IMR-90 (cell line): ENCODE measurements at regions not wholly inside any gene's neighbourhood (a gene's known extent, or its start where the extent isn't known, plus 50 kb on each side); places are given as distances from the start of the nearest gene placed in this dataset.

Experiments used
- ATAC-seq: fragments of 200-7000 bp; cut with Tn5 transposase; 2 replicates; pipeline ENCODE4 v1.9.1; 2020; ENCODE audit warnings: low read depth, mild to moderate bottlenecking, moderate library complexity
- BruUV-seq: library from RNA; stranded (reverse); fragments of 400-500 nt; replicated peaks from 2 replicates; lab custom pipeline; 2021; lab: Mats Ljungman, UMichigan
- CTCF ChIA-PET: fragments of 300-600 bp; formaldehyde crosslinking; extraction: SDS; loops from one replicate; lab custom pipeline; 2021; ENCODE audit warnings: antibody characterized with exemption; lab: Yijun Ruan, JAX
- POLR2A ChIA-PET: fragments of 300-600 bp; sonication (Branson Sonifier 250); formaldehyde crosslinking; loops from one replicate; lab custom pipeline; 2022; ENCODE audit warnings: antibody characterized with exemption; ENCODE audit not compliant: unreplicated experiment; lab: Charles Lee
- DNase-seq: peaks from one replicate; pipeline ENCODE4 v3.0.0; 2013
- H2AFZ ChIP-seq: replicated peaks from 2 replicates; pipeline ENCODE3; 2013; ENCODE audit warnings: low read length, mild to moderate bottlenecking; ENCODE audit not compliant: poor library complexity
- H2AK5ac ChIP-seq: 2 replicates; pipeline ENCODE4 v1.6.1; 2013; ENCODE audit warnings: low read depth, low read length, inconsistent platforms
- H2AK9ac ChIP-seq: replicated peaks from 2 replicates; pipeline ENCODE3; 2013; ENCODE audit warnings: mild to moderate bottlenecking, low read depth, low read length, moderate library complexity; ENCODE audit not compliant: poor library complexity
- H2BK120ac ChIP-seq: 2 replicates; pipeline ENCODE4 v1.6.1; 2013; ENCODE audit warnings: low read depth, low read length, inconsistent platforms
- H2BK15ac ChIP-seq: 3 replicates; pipeline ENCODE4 v1.6.1; 2013; ENCODE audit warnings: low read depth, low read length, inconsistent platforms
- H2BK20ac ChIP-seq: 2 replicates; pipeline ENCODE4 v1.6.1; 2013; ENCODE audit warnings: low read depth, mild to moderate bottlenecking, inconsistent platforms, low read length, moderate library complexity
- H2BK5ac ChIP-seq: 2 replicates; pipeline ENCODE4 v1.6.1; 2013; ENCODE audit warnings: mild to moderate bottlenecking, low read depth, low read length, inconsistent platforms; ENCODE audit not compliant: poor library complexity, severe bottlenecking
- H3K14ac ChIP-seq: replicated peaks from 2 replicates; pipeline ENCODE4 v1.6.1; 2013; ENCODE audit warnings: low read depth, low read length, inconsistent platforms
- H3K18ac ChIP-seq: 2 replicates; pipeline ENCODE4 v1.6.1; 2013; ENCODE audit warnings: low read depth, low read length, control low read depth
- H3K23ac ChIP-seq: 2 replicates; pipeline ENCODE4 v1.6.1; 2013; ENCODE audit warnings: low read depth, low read length, inconsistent platforms
- H3K27ac ChIP-seq: 2 replicates; pipeline ENCODE4 v1.5.1; 2013; ENCODE audit warnings: mild to moderate bottlenecking, control low read depth, low read length; ENCODE audit not compliant: insufficient read depth
- H3K27me3 ChIP-seq: 2 replicates; pipeline ENCODE4 v1.6.1; 2013; ENCODE audit warnings: low read length; ENCODE audit not compliant: control insufficient read depth, insufficient read depth
- H3K36me3 ChIP-seq: 2 replicates; pipeline ENCODE4 v1.6.1; 2013; ENCODE audit warnings: low read length, mixed read lengths; ENCODE audit not compliant: control insufficient read depth, insufficient read depth
- H3K4ac ChIP-seq: 2 replicates; pipeline ENCODE4 v1.6.1; 2013; ENCODE audit warnings: low read depth, low read length, inconsistent platforms
- H3K4me1 ChIP-seq: 2 replicates; pipeline ENCODE4 v1.6.1; 2013; ENCODE audit warnings: low read length, mixed read lengths; ENCODE audit not compliant: control insufficient read depth, insufficient read depth
- H3K4me2 ChIP-seq: 2 replicates; pipeline ENCODE4 v1.6.1; 2013; ENCODE audit warnings: low read depth, mild to moderate bottlenecking, control low read depth, low read length, moderate library complexity
- H3K4me3 ChIP-seq: 2 replicates; pipeline ENCODE4 v1.5.1; 2013; ENCODE audit warnings: low read depth, mild to moderate bottlenecking, control low read depth, low read length, moderate library complexity; ENCODE audit not compliant: insufficient read depth
- H3K56ac ChIP-seq: 2 replicates; pipeline ENCODE4 v1.6.1; 2013; ENCODE audit warnings: low read length, inconsistent platforms; ENCODE audit not compliant: insufficient read depth; ENCODE audit errors: extremely low read depth
- H3K79me1 ChIP-seq, 2 experiments: 2 replicates each; pipeline ENCODE4 v1.6.1; 2013; ENCODE audit warnings: low read length in 2 of 2, inconsistent platforms in 1 of 2, low read depth in 1 of 2
- H3K9ac ChIP-seq: 2 replicates; pipeline ENCODE4 v1.6.1; 2013; ENCODE audit warnings: low read depth, low read length, control low read depth
- H3K9me1 ChIP-seq: 2 replicates; pipeline ENCODE4 v1.6.1; 2013; ENCODE audit warnings: low read length, inconsistent platforms; ENCODE audit not compliant: insufficient read depth
- H3K9me3 ChIP-seq: 2 replicates; pipeline ENCODE4 v1.6.1; 2013; ENCODE audit warnings: low read length; ENCODE audit not compliant: control insufficient read depth, insufficient read depth
- H4K20me1 ChIP-seq: 2 replicates; pipeline ENCODE4 v1.6.1; 2013; ENCODE audit warnings: low read length, inconsistent platforms; ENCODE audit not compliant: insufficient read depth
- H4K5ac ChIP-seq: 2 replicates; pipeline ENCODE4 v1.6.1; 2013; ENCODE audit warnings: mild to moderate bottlenecking, low read depth, low read length, control low read depth
- H4K8ac ChIP-seq, 2 experiments: 2 replicates each; pipeline ENCODE4 v1.6.1; 2013; ENCODE audit warnings: low read depth in 2 of 2, low read length in 2 of 2, control low read depth in 1 of 2, inconsistent platforms in 1 of 2
- H4K91ac ChIP-seq: 2 replicates; pipeline ENCODE4 v1.6.1; 2013; ENCODE audit warnings: low read depth, low read length, inconsistent platforms; ENCODE audit not compliant: insufficient read depth
- BHLHE40 ChIP-seq: fragments of 150-350 bp; IDR thresholded peaks from 2 replicates; pipeline ENCODE4 v1.6.1; 2016; ENCODE audit warnings: mild to moderate bottlenecking, low read depth, low read length
- CHD1 ChIP-seq: IDR thresholded peaks from 2 replicates; pipeline ENCODE4 v1.6.1; 2012; ENCODE audit warnings: low read depth, low read length, improper control_type of control experiment
- FOS ChIP-seq: fragments of 150-350 bp; IDR thresholded peaks from 2 replicates; pipeline ENCODE4 v1.6.1; 2016; ENCODE audit warnings: low read depth, low read length
- MAFK ChIP-seq: IDR thresholded peaks from 2 replicates; pipeline ENCODE4 v1.6.1; 2012; ENCODE audit warnings: low read depth, low read length, improper control_type of control experiment
- MAZ ChIP-seq: IDR thresholded peaks from 2 replicates; pipeline ENCODE4 v1.6.1; 2012; ENCODE audit warnings: low read depth, mild to moderate bottlenecking, low read length, improper control_type of control experiment, moderate library complexity, borderline replicate concordance
- NFE2L2 ChIP-seq: fragments of 150-350 bp; IDR thresholded peaks from 2 replicates; pipeline ENCODE4 v1.6.1; 2016; ENCODE audit warnings: low read depth, mild to moderate bottlenecking, low read length
- POLR2A ChIP-seq: IDR thresholded peaks from 2 replicates; pipeline ENCODE4 v1.6.1; 2012; ENCODE audit warnings: mild to moderate bottlenecking, low read depth, low read length
- RAD21 ChIP-seq: IDR thresholded peaks from 2 replicates; pipeline ENCODE4 v1.6.1; 2012; ENCODE audit warnings: low read length, improper control_type of control experiment
- RCOR1 ChIP-seq: IDR thresholded peaks from 2 replicates; pipeline ENCODE4 v1.6.1; 2012; ENCODE audit warnings: mild to moderate bottlenecking, low read length, improper control_type of control experiment; ENCODE audit not compliant: insufficient replicate concordance
- RFX5 ChIP-seq: IDR thresholded peaks from 2 replicates; pipeline ENCODE4 v1.8.0; 2012; ENCODE audit warnings: low read depth, mild to moderate bottlenecking, low read length, moderate library complexity
- SMC3 ChIP-seq: fragments of 150-350 bp; IDR thresholded peaks from 2 replicates; pipeline ENCODE4 v1.6.1; 2016; ENCODE audit warnings: low read depth, mild to moderate bottlenecking, antibody characterized with exemption, low read length, moderate library complexity
- USF2 ChIP-seq: fragments of 150-350 bp; IDR thresholded peaks from 2 replicates; pipeline ENCODE4 v1.6.1; 2017; ENCODE audit warnings: mild to moderate bottlenecking, antibody characterized with exemption, low read length, low read depth
- WGBS, 2 experiments: methylation state at CpG; one replicate each; pipeline versions ENCODE4 v1.1.5 to v1.1.7; 2013; ENCODE audit warnings: missing lambda C conversion rate in 2 of 2; ENCODE audit not compliant: insufficient read length in 1 of 2; ENCODE audit errors: extremely low coverage in 2 of 2; 5-methylcytosine and 5-hydroxymethylcytosine counted together
- dilution Hi-C: fragments of 300-500 bp; cut with HindIII; formaldehyde crosslinking; loops from one replicate; pipeline ENCODE4 v1.14.3; 2018; ENCODE audit warnings: low sequenced_read_pairs; ENCODE audit not compliant: unreplicated experiment
- in situ Hi-C: fragments of 300-500 bp; cut with MboI; formaldehyde crosslinking; loops from 3 replicates; pipeline ENCODE4 v1.14.3; 2019; ENCODE audit warnings: low sequenced_read_pairs, inconsistent platforms, mixed read lengths
- intact Hi-C: fragments of 100-400 bp; cut with micrococcal nuclease; formaldehyde crosslinking; loops from 2 replicates; pipeline ENCODE4 v1.10.0; 2022

- H4K91ac ChIP-seq: no peak overlapping the region
- DNase-seq: no peak
- in situ Hi-C loops: no loop called here
- H2BK20ac ChIP-seq: no peak overlapping the region
- H2AK5ac ChIP-seq: no peak overlapping the region
- no peak overlapping the region for H2BK15ac ChIP-seq
- 50% methylated on average over 1 of the region's 3 CpGs; no CpG with 5 or more reads in 1 of the 2 experiments for WGBS, 2 experiments
- no peak overlapping the region for H2AFZ ChIP-seq
- ChIA-PET POLR2A (no interaction called here), CTCF (no interaction called here)
- H4K8ac ChIP-seq: no peak overlapping the region
- no peak overlapping the region for H2AK9ac ChIP-seq
- H3K79me1 ChIP-seq: no peaks in the 10 kb centered on the region
- H3K27ac ChIP-seq: no peak overlapping the region
- H3K18ac ChIP-seq: no peak overlapping the region
- peaks cover 62% of the 10 kb centered on the region for H3K27me3 ChIP-seq
- no peak overlapping the region for H3K56ac ChIP-seq
- no peak overlapping the region for H3K4ac ChIP-seq
- H2BK5ac ChIP-seq: no peak overlapping the region
- H3K4me1 ChIP-seq: no peaks in the 10 kb centered on the region
- no peak overlapping the region for H3K23ac ChIP-seq
- dilution Hi-C loops: loop anchor here (25.0 kb wide), 1 partner anchor 258 kb away; no protein-coding TSS in a partner anchor
- ATAC-seq: no peak
- no peaks in the 10 kb centered on the region for H3K36me3 ChIP-seq
- no TSS peak for BruUV-seq
- H3K14ac ChIP-seq: no peak overlapping the region
- H2BK120ac ChIP-seq: no peak overlapping the region
- no peaks in the 10 kb centered on the region; the same call in 1 of the 2 replicates for H3K9me1 ChIP-seq
- intact Hi-C loops: no loop called here
- no peak overlapping the region for H3K4me3 ChIP-seq
- TF ChIP-seq MAFK (no peak), RCOR1 (no peak), BHLHE40 (no peak), USF2 (no peak), CHD1 (no peak), FOS (no peak), RAD21 (no peak), NFE2L2 (no peak), RFX5 (no peak), SMC3 (no peak), MAZ (no peak), POLR2A (no peak)
- no peak overlapping the region for H3K4me2 ChIP-seq
- H4K5ac ChIP-seq: no peak overlapping the region
- H3K9ac ChIP-seq: no peak overlapping the region
- peaks cover 4% of the 10 kb centered on the region for H3K9me3 ChIP-seq
- no peaks in the 10 kb centered on the region for H4K20me1 ChIP-seq
Observed at GRCh38 chr2:64319896-64320295, 134.1 kb upstream of the LGALSL start.
